Peyer's patch (tissue), 4 donors: ENCODE measurements at regions not wholly inside any gene's neighbourhood (a gene's known extent, or its start where the extent isn't known, plus 50 kb on each side); places are given as distances from the start of the nearest gene placed in this dataset.

Experiments used
- DNase-seq, 3 donors: peaks; one replicate each; pipeline ENCODE4 v3.0.0-alpha.2; 2017 to 2019
- H3K27ac ChIP-seq, 4 donors: fragments of 200-600 bp; sonication (generic); one replicate each; pipeline ENCODE4 v1.5.1; 2016 to 2019
- H3K27me3 ChIP-seq, 2 donors: fragments of 200-600 bp; sonication (generic); one replicate each; pipeline ENCODE4 v1.5.1; 2019
- H3K36me3 ChIP-seq, 3 donors: fragments of 200-600 bp; sonication (generic); one replicate each; pipeline ENCODE4 v1.5.1; 2016 to 2019
- H3K4me1 ChIP-seq, 4 donors: fragments of 200-600 bp; sonication (generic); one replicate each; pipeline ENCODE4 v1.5.1; 2016 to 2019
- H3K4me3 ChIP-seq, 4 donors: fragments of 200-600 bp; sonication (generic); 1 replicate in 3 of 4; 2 replicates in 1 of 4; pipeline ENCODE4 v1.5.1; 2016 to 2019; ENCODE audit warnings: mild to moderate bottlenecking in 1 of 4
- H3K9me3 ChIP-seq, 4 donors: fragments of 200-600 bp; sonication (generic); one replicate each; pipeline ENCODE4 v1.5.1; 2016 to 2019; ENCODE audit warnings: mild to moderate bottlenecking in 1 of 4
- POLR2A ChIP-seq, 2 donors: fragments of 450-650 bp; IDR thresholded peaks; one replicate each; pipeline ENCODE4 v1.5.1; 2017; ENCODE audit warnings: antibody characterized with exemption in 2 of 2, mild to moderate bottlenecking in 2 of 2, moderate library complexity in 2 of 2
- TF ChIP-seq, protein P1 (sequence below), 6 experiments: fragments of 450-650 bp in 4 of 6; fragments of 200-600 bp in 2 of 6; sonication (generic) in 1 of 6; IDR thresholded peaks; one replicate each; pipeline ENCODE4 v1.5.1; 2017 to 2019; ENCODE audit warnings: antibody characterized with exemption in 6 of 6, mild to moderate bottlenecking in 3 of 6, moderate library complexity in 1 of 6

- Histone ChIP-seq H3K9me3 (no peaks in the 10 kb centered on the region), H3K27ac (no peak overlapping the region), H3K4me1 (no peaks in the 10 kb centered on the region), H3K4me3 (no peak overlapping the region), H3K36me3 (no peaks in the 10 kb centered on the region), H3K27me3 (no peaks in the 10 kb centered on the region)
- no peak for TF ChIP-seq POLR2A (IDR thresholded peaks at IDR 0.05)
- DNase-seq: no peak
These were observed 1010.9 kb upstream of the PHF14 start for GRCh38 chr7:9962742-9963141.

DNA sequence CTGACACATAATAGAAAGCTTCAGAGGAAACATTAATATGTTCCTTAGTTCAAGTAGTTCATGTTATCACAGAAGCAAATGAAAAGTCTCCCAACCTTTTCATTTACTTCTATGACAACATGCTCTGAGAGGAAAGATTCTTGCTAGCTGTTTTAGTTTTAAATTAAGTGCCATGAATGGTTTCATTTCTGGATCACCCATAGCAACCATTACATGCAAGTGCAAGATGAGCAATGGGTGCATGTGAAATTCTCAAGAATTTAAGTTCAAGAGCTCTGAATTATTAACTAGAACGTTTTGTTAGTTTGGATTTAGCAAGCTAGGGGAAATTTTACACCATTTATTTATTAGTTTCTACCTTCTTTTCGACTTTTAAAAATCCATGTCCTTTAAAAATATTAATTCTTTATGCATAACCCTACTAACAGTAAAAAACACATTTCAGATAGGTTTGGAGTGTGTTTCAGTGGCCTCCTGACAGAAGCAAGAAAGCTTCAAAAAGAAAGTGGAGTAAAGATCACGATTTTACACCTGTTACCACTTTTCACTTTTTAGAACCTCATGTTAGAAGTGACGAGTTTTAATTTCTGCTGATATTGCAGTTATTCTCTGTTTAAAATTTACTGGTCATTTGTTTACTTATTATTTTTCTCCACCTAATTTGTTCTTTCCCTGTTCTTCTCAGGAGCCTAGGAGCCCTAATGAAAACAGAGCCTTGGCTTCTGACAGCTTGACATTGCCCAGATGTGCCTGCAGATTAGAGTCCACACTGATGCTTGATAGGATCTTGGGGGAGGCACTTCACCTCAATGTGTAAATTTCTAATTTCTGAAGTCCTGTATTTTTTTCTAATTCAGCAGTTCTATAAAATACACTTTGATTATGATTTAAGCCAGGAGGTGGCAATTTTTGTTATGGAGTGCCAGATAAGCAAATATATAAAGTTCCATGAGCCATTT lies 995.3 kb upstream of the PHF14 start:
- Histone ChIP-seq H3K4me3 (no peak overlapping the region), H3K9me3 (no peaks in the 10 kb centered on the region), H3K4me1 (no peaks in the 10 kb centered on the region), H3K27me3 (no peaks in the 10 kb centered on the region), H3K36me3 (no peaks in the 10 kb centered on the region), H3K27ac (no peak overlapping the region)
- DNase-seq: no peak
- TF ChIP-seq, protein P1, sequence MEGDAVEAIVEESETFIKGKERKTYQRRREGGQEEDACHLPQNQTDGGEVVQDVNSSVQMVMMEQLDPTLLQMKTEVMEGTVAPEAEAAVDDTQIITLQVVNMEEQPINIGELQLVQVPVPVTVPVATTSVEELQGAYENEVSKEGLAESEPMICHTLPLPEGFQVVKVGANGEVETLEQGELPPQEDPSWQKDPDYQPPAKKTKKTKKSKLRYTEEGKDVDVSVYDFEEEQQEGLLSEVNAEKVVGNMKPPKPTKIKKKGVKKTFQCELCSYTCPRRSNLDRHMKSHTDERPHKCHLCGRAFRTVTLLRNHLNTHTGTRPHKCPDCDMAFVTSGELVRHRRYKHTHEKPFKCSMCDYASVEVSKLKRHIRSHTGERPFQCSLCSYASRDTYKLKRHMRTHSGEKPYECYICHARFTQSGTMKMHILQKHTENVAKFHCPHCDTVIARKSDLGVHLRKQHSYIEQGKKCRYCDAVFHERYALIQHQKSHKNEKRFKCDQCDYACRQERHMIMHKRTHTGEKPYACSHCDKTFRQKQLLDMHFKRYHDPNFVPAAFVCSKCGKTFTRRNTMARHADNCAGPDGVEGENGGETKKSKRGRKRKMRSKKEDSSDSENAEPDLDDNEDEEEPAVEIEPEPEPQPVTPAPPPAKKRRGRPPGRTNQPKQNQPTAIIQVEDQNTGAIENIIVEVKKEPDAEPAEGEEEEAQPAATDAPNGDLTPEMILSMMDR (IDR thresholded peaks at IDR 0.05): no peak
- no peak for TF ChIP-seq POLR2A (IDR thresholded peaks at IDR 0.05)

DNA sequence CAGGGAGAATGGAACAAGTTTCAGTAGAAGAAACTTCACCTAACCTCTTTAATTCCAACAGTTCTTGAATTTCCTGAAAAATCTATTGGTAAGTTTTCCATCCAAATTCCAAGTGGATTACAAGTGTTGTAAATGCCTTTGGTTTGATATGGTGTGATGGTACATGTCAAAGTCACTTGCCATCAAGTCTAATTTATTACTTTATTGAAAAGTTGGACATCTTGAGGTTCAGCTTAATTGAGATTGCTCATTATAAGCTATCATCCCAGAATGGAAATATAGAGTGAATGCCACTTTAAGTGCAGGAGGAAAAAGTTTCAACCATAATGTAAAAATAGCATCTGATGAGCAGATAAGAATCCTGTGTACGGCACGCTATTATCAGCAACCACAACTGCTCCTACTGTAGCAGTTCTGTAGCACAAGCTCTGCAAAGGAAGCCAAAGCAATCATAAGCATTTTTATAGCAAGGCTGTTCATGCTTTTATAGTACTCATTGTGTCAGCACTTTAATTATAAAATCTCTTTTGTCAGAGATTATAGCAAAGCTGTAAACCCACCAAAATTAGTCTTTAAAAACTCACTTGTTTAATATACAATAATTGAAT lies 991.8 kb upstream of the PHF14 start:
- H3K4me1 ChIP-seq: no peaks in the 10 kb centered on the region
- no peaks in the 10 kb centered on the region for H3K27me3 ChIP-seq
- H3K4me3 ChIP-seq: no peak overlapping the region
- DNase-seq: no peak
- H3K36me3 ChIP-seq: no peaks in the 10 kb centered on the region
- no peak for TF ChIP-seq POLR2A (IDR thresholded peaks at IDR 0.05)
- TF ChIP-seq, protein P1 (IDR thresholded peaks at IDR 0.05): no peak
- no peak overlapping the region for H3K27ac ChIP-seq
- no peaks in the 10 kb centered on the region for H3K9me3 ChIP-seq

DNA sequence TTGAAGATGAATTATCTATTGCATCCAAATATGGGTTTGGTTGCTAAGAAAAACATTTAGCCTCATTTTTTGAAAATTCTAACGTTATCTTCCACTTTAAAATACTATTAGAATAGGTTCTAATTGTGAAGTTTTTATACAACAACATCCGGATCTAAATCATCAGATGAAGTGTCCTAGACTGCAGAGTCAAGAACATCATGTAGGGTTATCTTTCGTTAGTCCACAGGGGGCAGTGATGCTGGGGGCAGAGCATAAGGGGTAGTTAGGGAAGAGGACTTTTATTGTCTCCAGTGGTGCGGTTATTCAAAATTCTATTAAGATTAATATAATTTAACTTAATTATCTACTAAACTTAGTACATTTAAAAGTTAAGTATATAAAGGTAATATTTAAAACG lies 990.6 kb upstream of the PHF14 start:
- Histone ChIP-seq H3K36me3 (no peaks in the 10 kb centered on the region), H3K4me1 (no peaks in the 10 kb centered on the region), H3K27me3 (no peaks in the 10 kb centered on the region), H3K4me3 (no peak overlapping the region), H3K27ac (no peak overlapping the region), H3K9me3 (no peaks in the 10 kb centered on the region)
- DNase-seq: no peak
- TF ChIP-seq, protein P1 (IDR thresholded peaks at IDR 0.05): no peak
- no peak for TF ChIP-seq POLR2A (IDR thresholded peaks at IDR 0.05)

- TF ChIP-seq POLR2A (IDR thresholded peaks at IDR 0.05): no peak
- TF ChIP-seq, protein P1 (IDR thresholded peaks at IDR 0.05): no peak
- H3K4me1 ChIP-seq: no peaks in the 10 kb centered on the region
- no peak for DNase-seq
- H3K4me3 ChIP-seq: no peak overlapping the region
- H3K27me3 ChIP-seq: no peaks in the 10 kb centered on the region
- peaks cover 0 to 9% (median 2%) of the 10 kb centered on the region in 4 donors for H3K9me3 ChIP-seq
- H3K36me3 ChIP-seq: no peaks in the 10 kb centered on the region
- H3K27ac ChIP-seq: no peak overlapping the region
These were observed 958.0 kb upstream of the PHF14 start for GRCh38 chr7:10015687-10016086.

GRCh38 chr7:10022480-10022879 lies 951.2 kb upstream of the PHF14 start:
- Histone ChIP-seq H3K36me3 (no peaks in the 10 kb centered on the region), H3K9me3 (peaks cover 0 to 2% (median 0%) of the 10 kb centered on the region in 4 donors), H3K27me3 (no peaks in the 10 kb centered on the region), H3K4me3 (no peak overlapping the region), H3K27ac (no peak overlapping the region), H3K4me1 (no peaks in the 10 kb centered on the region)
- DNase-seq: no peak
- TF ChIP-seq, protein P1 (IDR thresholded peaks at IDR 0.05): no peak
- no peak for TF ChIP-seq POLR2A (IDR thresholded peaks at IDR 0.05)
